Epithelial cell of esophagus (primary cell): ENCODE measurements at regions not wholly inside any gene's neighbourhood (a gene's known extent, or its start where the extent isn't known, plus 50 kb on each side); places are given as distances from the start of the nearest gene placed in this dataset.

Experiments
- DNase-seq: peaks from one replicate; pipeline ENCODE4 v3.0.0; 2010; ENCODE audit warnings: low read depth
- H3K4me3 ChIP-seq: 2 replicates; pipeline ENCODE4 v1.5.1; 2011; ENCODE audit warnings: mild to moderate bottlenecking, low read length, control low read depth
- CTCF ChIP-seq: IDR thresholded peaks from 2 replicates; pipeline ENCODE4 v1.5.1; 2011; ENCODE audit warnings: low read depth, mild to moderate bottlenecking, low read length, control low read depth, inconsistent platforms; ENCODE audit not compliant: insufficient read depth; ENCODE audit errors: missing control alignments

GRCh38 chr19:30729451-30729850 lies 357.3 kb downstream of the ZNF536 start:
- no peak for TF ChIP-seq CTCF
- DNase-seq, result no peak
- no peak overlapping the region for H3K4me3 ChIP-seq

- no peak overlapping the region for H3K4me3 ChIP-seq
- TF ChIP-seq CTCF, result no peak
- no peak for DNase-seq
Measured at GRCh38 chr19:30722761-30723160, 350.6 kb downstream of the ZNF536 start.

GRCh38 chr19:30722186-30722585 lies 350.0 kb downstream of the ZNF536 start:
- DNase-seq, result no peak
- H3K4me3 ChIP-seq, result no peak overlapping the region
- TF ChIP-seq CTCF, result no peak

GRCh38 chr19:30719999-30720345 lies 347.8 kb downstream of the ZNF536 start:
- no peak for DNase-seq

GRCh38 chr19:30719189-30719998 lies 347.2 kb downstream of the ZNF536 start:
- TF ChIP-seq CTCF, result no peak
- peak; percentile 23 for DNase-seq
- H3K4me3 ChIP-seq, result peak overlapping the region; percentile 32

More at GRCh38 chr19:30719999-30720345, 347.8 kb downstream of the ZNF536 start:
- TF ChIP-seq CTCF, result no peak
- H3K4me3 ChIP-seq, result peak overlapping the region; percentile 19

GRCh38 chr19:30718707-30719106 lies 346.5 kb downstream of the ZNF536 start:
- no peak for TF ChIP-seq CTCF
- DNase-seq, result no peak

GRCh38 chr19:30718014-30718413 lies 345.8 kb downstream of the ZNF536 start:
- H3K4me3 ChIP-seq, result no peak overlapping the region
- TF ChIP-seq CTCF, result no peak
- no peak for DNase-seq

More at GRCh38 chr19:30718707-30719106, 346.5 kb downstream of the ZNF536 start:
- no peak overlapping the region for H3K4me3 ChIP-seq
